ENCODE measurements at regions not wholly inside any gene's neighbourhood (a gene's known extent, or its start where the extent isn't known, plus 50 kb on each side); places are given as distances from the start of the nearest gene placed in this dataset.

GRCh38 chr5:6833406-6833805 lies 120.2 kb downstream of the TENT4A start:
- no peak for ATAC-seq
- TF ChIP-seq SMC3 (IDR thresholded peaks at IDR 0.05) (no peak), HOXB13 (CRISPR knock-in tag; IDR thresholded peaks at IDR 0.05; ENCODE audit: low read depth) (no peak), RCOR1 (IDR thresholded peaks at IDR 0.05; ENCODE audit: low read depth, low read length) (no peak), MYC (IDR thresholded peaks at IDR 0.05; ENCODE audit: borderline replicate concordance, low read length) (no peak), RARB (CRISPR knock-in tag; IDR thresholded peaks at IDR 0.05) (no peak), CHD4 (IDR thresholded peaks at IDR 0.05; ENCODE audit: borderline replicate concordance) (no peak), HMGXB4 (CRISPR knock-in tag; IDR thresholded peaks at IDR 0.05; ENCODE audit: borderline replicate concordance) (no peak), ZC3H11A (IDR thresholded peaks at IDR 0.05) (no peak), MAFK (IDR thresholded peaks at IDR 0.05; ENCODE audit: partially characterized antibody) (no peak), EP300 (IDR thresholded peaks at IDR 0.05) (no peak), ZNF302 (CRISPR knock-in tag; IDR thresholded peaks at IDR 0.05) (no peak)
- FAIRE-seq = no peak
- CTCF ChIA-PET = interaction anchor here (0.6 kb wide), 1 partner anchor 1965 kb away, joined by 3 read pairs; no protein-coding TSS in a partner anchor
- Histone ChIP-seq H3K27ac (no peak overlapping the region), H3K4me2 (no peak overlapping the region), H3K4me1 (no peaks in the 10 kb centered on the region), H3K4me3 (no peak overlapping the region), H3K9me3 (peaks cover 4% of the 10 kb centered on the region; the same call in 2 of the 3 replicates)
- POLR2A ChIA-PET = no interaction called here
- DNase-seq (ENCODE audit: low read depth in 1 of 2, low spot score in 1 of 2) = no peak
- no CpG with 5 or more reads among the region's 1 CpG for whole genome bisulfite sequencing (ENCODE audit: missing lambda C conversion rate)

- ChIA-PET POLR2A (no interaction called here), CTCF (no interaction called here)
- H3K4me2 ChIP-seq = no peak overlapping the region
- no peak for FAIRE-seq
- 0% methylated on average over 2 of the region's 2 CpGs for WGBS (ENCODE audit: missing lambda C conversion rate)
- no peak overlapping the region for H3K4me3 ChIP-seq
- peaks cover 4% of the 10 kb centered on the region; the same call in 2 of the 3 replicates for H3K9me3 ChIP-seq
- DNase-seq (ENCODE audit: low read depth in 1 of 2, low spot score in 1 of 2) = no peak
- ATAC-seq = no peak; a peak in 1 of 6 replicates
- H3K4me1 ChIP-seq = no peaks in the 10 kb centered on the region
- TF ChIP-seq JUN (IDR thresholded peaks at IDR 0.05) (no peak), FOSL2 (IDR thresholded peaks at IDR 0.05) (no peak), FOSL2 (CRISPR knock-in tag; IDR thresholded peaks at IDR 0.05) (no peak), TFCP2L1 (CRISPR knock-in tag; IDR thresholded peaks at IDR 0.05) (no peak), KDM1A (IDR thresholded peaks at IDR 0.05; ENCODE audit: low read depth) (no peak), USF2 (IDR thresholded peaks at IDR 0.05) (no peak), HEYL (CRISPR knock-in tag; IDR thresholded peaks at IDR 0.05) (no peak), HES2 (IDR thresholded peaks at IDR 0.05) (no peak), CEBPB (IDR thresholded peaks at IDR 0.05) (no peak)
- TF ChIP-seq, protein P1, sequence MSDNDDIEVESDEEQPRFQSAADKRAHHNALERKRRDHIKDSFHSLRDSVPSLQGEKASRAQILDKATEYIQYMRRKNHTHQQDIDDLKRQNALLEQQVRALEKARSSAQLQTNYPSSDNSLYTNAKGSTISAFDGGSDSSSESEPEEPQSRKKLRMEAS (IDR thresholded peaks at IDR 0.05) = no peak
- TF ChIP-seq, protein P2, sequence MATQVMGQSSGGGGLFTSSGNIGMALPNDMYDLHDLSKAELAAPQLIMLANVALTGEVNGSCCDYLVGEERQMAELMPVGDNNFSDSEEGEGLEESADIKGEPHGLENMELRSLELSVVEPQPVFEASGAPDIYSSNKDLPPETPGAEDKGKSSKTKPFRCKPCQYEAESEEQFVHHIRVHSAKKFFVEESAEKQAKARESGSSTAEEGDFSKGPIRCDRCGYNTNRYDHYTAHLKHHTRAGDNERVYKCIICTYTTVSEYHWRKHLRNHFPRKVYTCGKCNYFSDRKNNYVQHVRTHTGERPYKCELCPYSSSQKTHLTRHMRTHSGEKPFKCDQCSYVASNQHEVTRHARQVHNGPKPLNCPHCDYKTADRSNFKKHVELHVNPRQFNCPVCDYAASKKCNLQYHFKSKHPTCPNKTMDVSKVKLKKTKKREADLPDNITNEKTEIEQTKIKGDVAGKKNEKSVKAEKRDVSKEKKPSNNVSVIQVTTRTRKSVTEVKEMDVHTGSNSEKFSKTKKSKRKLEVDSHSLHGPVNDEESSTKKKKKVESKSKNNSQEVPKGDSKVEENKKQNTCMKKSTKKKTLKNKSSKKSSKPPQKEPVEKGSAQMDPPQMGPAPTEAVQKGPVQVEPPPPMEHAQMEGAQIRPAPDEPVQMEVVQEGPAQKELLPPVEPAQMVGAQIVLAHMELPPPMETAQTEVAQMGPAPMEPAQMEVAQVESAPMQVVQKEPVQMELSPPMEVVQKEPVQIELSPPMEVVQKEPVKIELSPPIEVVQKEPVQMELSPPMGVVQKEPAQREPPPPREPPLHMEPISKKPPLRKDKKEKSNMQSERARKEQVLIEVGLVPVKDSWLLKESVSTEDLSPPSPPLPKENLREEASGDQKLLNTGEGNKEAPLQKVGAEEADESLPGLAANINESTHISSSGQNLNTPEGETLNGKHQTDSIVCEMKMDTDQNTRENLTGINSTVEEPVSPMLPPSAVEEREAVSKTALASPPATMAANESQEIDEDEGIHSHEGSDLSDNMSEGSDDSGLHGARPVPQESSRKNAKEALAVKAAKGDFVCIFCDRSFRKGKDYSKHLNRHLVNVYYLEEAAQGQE (IDR thresholded peaks at IDR 0.05) = no peak
- H3K27ac ChIP-seq = no peak overlapping the region
These were observed 123.9 kb downstream of the TENT4A start for GRCh38 chr5:6837095-6837494.

Data from A549 (cell line).